ENCODE measurements at regions not wholly inside any gene's neighbourhood (a gene's known extent, or its start where the extent isn't known, plus 50 kb on each side); places are given as distances from the start of the nearest gene placed in this dataset.

GRCh38 chr3:177512945-177513814, 315.9 kb upstream of the TBL1XR1 start:
- DNase-seq (ENCODE audit: low spot score): no peak

GRCh38 chr3:177513815-177514610, 316.7 kb upstream of the TBL1XR1 start:
- no peak for DNase-seq (ENCODE audit: low spot score)

- no peak for DNase-seq (ENCODE audit: low spot score)
Measured at GRCh38 chr3:177514611-177515499, 317.6 kb upstream of the TBL1XR1 start.

GRCh38 chr3:177515786-177516157, 318.5 kb upstream of the TBL1XR1 start:
- DNase-seq (ENCODE audit: low spot score): no peak

- peak; percentile 82 for DNase-seq (ENCODE audit: low spot score)
Measured at GRCh38 chr3:177516158-177517011, 319.1 kb upstream of the TBL1XR1 start.

GRCh38 chr3:177517906-177518305, 320.6 kb upstream of the TBL1XR1 start:
- no peak for DNase-seq (ENCODE audit: low spot score)

- DNase-seq (ENCODE audit: low spot score): no peak
Measured at GRCh38 chr3:177519588-177519987, 322.3 kb upstream of the TBL1XR1 start.

GRCh38 chr3:177521305-177521704, 324.0 kb upstream of the TBL1XR1 start:
- DNase-seq (ENCODE audit: low spot score): no peak

GRCh38 chr3:177522051-177522450, 324.8 kb upstream of the TBL1XR1 start:
- no peak for DNase-seq (ENCODE audit: low spot score)

- DNase-seq (ENCODE audit: low spot score): no peak
Measured at GRCh38 chr3:177523067-177523675, 325.9 kb upstream of the TBL1XR1 start.

- DNase-seq (ENCODE audit: low spot score): peak; percentile 90
Measured at GRCh38 chr3:177523872-177524438, 326.7 kb upstream of the TBL1XR1 start.

- no peak for DNase-seq (ENCODE audit: low spot score)
Measured at GRCh38 chr3:177524742-177525141, 327.5 kb upstream of the TBL1XR1 start.

- DNase-seq (ENCODE audit: low spot score): no peak
Measured at GRCh38 chr3:177525414-177525813, 328.1 kb upstream of the TBL1XR1 start.

GRCh38 chr3:177525987-177526712, 328.9 kb upstream of the TBL1XR1 start:
- DNase-seq (ENCODE audit: low spot score): peak; percentile 86

- DNase-seq (ENCODE audit: low spot score): no peak
Measured at GRCh38 chr3:177527182-177527581, 329.9 kb upstream of the TBL1XR1 start.

GRCh38 chr3:177528306-177529070, 331.2 kb upstream of the TBL1XR1 start:
- DNase-seq (ENCODE audit: low spot score): no peak

GRCh38 chr3:177529071-177529550, 331.8 kb upstream of the TBL1XR1 start:
- DNase-seq (ENCODE audit: low spot score): no peak

GRCh38 chr3:177529716-177530335, 332.5 kb upstream of the TBL1XR1 start:
- DNase-seq (ENCODE audit: low spot score): no peak
